K562 (cell line): ENCODE measurements at regions not wholly inside any gene's neighbourhood (a gene's known extent, or its start where the extent isn't known, plus 50 kb on each side); places are given as distances from the start of the nearest gene placed in this dataset.
A peak's percentile ranks its signal among the peaks of the same experiment; 100 is the strongest.

ENCODE experiments used
- CTCF ChIP-seq, 3 experiments: IDR thresholded peaks in 2 of 3; conservative IDR thresholded peaks in 1 of 3; 2 replicates each; pipeline ENCODE4 v1.5.1; 2011 to 2012; ENCODE audit warnings: low read length in 3 of 3, mild to moderate bottlenecking in 3 of 3, control low read depth in 2 of 3, improper control_type of control experiment in 1 of 3, inconsistent platforms in 1 of 3, low read depth in 1 of 3, mixed read lengths in 1 of 3, moderate library complexity in 1 of 3; ENCODE audit not compliant: insufficient read depth in 2 of 3
- FUS ChIP-seq: fragments of 200-400 bp; formaldehyde crosslinking; optimal IDR thresholded peaks from 2 replicates; pipeline ENCODE3; 2017; ENCODE audit warnings: low read depth, low read length
- MXI1 ChIP-seq: IDR thresholded peaks from 2 replicates; pipeline ENCODE4 v1.6.1; 2011; ENCODE audit warnings: low read depth, mild to moderate bottlenecking, improper control_type of control experiment, low read length
- NBN ChIP-seq: fragments of 450-650 bp; IDR thresholded peaks from 2 replicates; pipeline ENCODE4 v1.6.1; 2016; ENCODE audit warnings: low read depth, mild to moderate bottlenecking
- NR2C2 ChIP-seq, 2 experiments: fragments of 200-800 bp in 1 of 2; sonication (Bioruptor generic) in 1 of 2; sonication (generic) in 1 of 2; formaldehyde crosslinking in 1 of 2; IDR thresholded peaks; 2 replicates each; pipeline versions ENCODE4 v1.6.1 to v1.8.0; 2016 to 2022; ENCODE audit warnings: mild to moderate bottlenecking in 1 of 2, missing compliant biosample characterization in 1 of 2, missing genetic modification characterization in 1 of 2, missing genetic modification reagents in 1 of 2
- PBX2 ChIP-seq, 2 experiments: IDR thresholded peaks in 1 of 2; conservative IDR thresholded peaks in 1 of 2; 2 replicates each; pipeline ENCODE4 v1.6.1; 2016; ENCODE audit warnings: low read depth in 2 of 2, mild to moderate bottlenecking in 1 of 2, missing compliant biosample characterization in 1 of 2, missing genetic modification characterization in 1 of 2, moderate library complexity in 1 of 2
- RAD21 ChIP-seq, 2 experiments: fragments of 250-450 bp in 1 of 2; fragments of 450-650 bp in 1 of 2; sonication (Bioruptor Pico) in 1 of 2; formaldehyde crosslinking in 1 of 2; IDR thresholded peaks in 1 of 2; conservative IDR thresholded peaks in 1 of 2; 2 replicates each; pipeline versions ENCODE4 v1.4.0 to v1.8.0; 2020 to 2022; ENCODE audit warnings: mild to moderate bottlenecking in 2 of 2, moderate library complexity in 1 of 2
- REST ChIP-seq, 2 experiments: fragments of 450-650 bp; formaldehyde crosslinking in 1 of 2; IDR thresholded peaks; 2 replicates each; pipeline versions ENCODE4 v1.4.0 to v1.6.1; 2014 to 2020; ENCODE audit warnings: mild to moderate bottlenecking in 2 of 2, borderline replicate concordance in 1 of 2, low read depth in 1 of 2
- STAG1 ChIP-seq: sonication (generic); formaldehyde crosslinking; IDR thresholded peaks from 2 replicates; pipeline ENCODE4 v1.5.0; 2020; ENCODE audit warnings: missing genetic modification reagents, borderline replicate concordance
- ZNF124 ChIP-seq: sonication (generic); formaldehyde crosslinking; IDR thresholded peaks from 2 replicates; pipeline ENCODE4 v1.8.1; 2022; ENCODE audit warnings: missing genetic modification reagents
- ZNF778 ChIP-seq: fragments of 450-650 bp; formaldehyde crosslinking; IDR thresholded peaks from 2 replicates; pipeline ENCODE4 v1.4.0; 2020; ENCODE audit warnings: mild to moderate bottlenecking, moderate library complexity

- TF ChIP-seq REST (IDR thresholded peaks at IDR 0.05; ENCODE audit: borderline replicate concordance): peak; percentile 57
- no peak for TF ChIP-seq REST (CRISPR knock-in tag; IDR thresholded peaks at IDR 0.05; ENCODE audit: low read depth)
- no peak for TF ChIP-seq ZNF778
- no peak for TF ChIP-seq MXI1
- TF ChIP-seq STAG1 (CRISPR knock-in tag): no peak; the same call in 1 of the 2 replicates
- peak; percentile 67 to 76 (median 75) for TF ChIP-seq CTCF (IDR thresholded peaks at IDR 0.05 in 2 of 3, conservative IDR thresholded peaks at IDR 0.05 in 1 of 3; ENCODE audit: insufficient read depth in 2 of 3, low read depth in 1 of 3, low read length in 3 of 3)
- no peak for TF ChIP-seq ZNF124 (CRISPR knock-in tag)
- TF ChIP-seq FUS: no peak
- no peak for TF ChIP-seq NBN
- TF ChIP-seq PBX2 (CRISPR knock-in tag; IDR thresholded peaks at IDR 0.05; ENCODE audit: low read depth): no peak
- no peak for TF ChIP-seq PBX2 (tag; conservative IDR thresholded peaks at IDR 0.05; ENCODE audit: low read depth)
- TF ChIP-seq NR2C2 (CRISPR knock-in tag; IDR thresholded peaks at IDR 0.05): no peak
- no peak for TF ChIP-seq NR2C2 (tag; IDR thresholded peaks at IDR 0.05)
- TF ChIP-seq RAD21 (CRISPR knock-in tag; conservative IDR thresholded peaks at IDR 0.05 in 1 of 2, IDR thresholded peaks at IDR 0.05 in 1 of 2): peak in 1 of 2 experiments; percentile 67; a peak in 2 of 4 replicates
These were observed 68.7 kb upstream of the CACNA1A start (continued) for GRCh38 chr19:13574933-13575332.
